Activated CD4-positive, alpha-beta T cell treated with anti-CD3 and anti-CD28 coated beads, Interleukin-2, amount 50 U/mL, for 16 hours (primary cell): ENCODE measurements at regions not wholly inside any gene's neighbourhood (a gene's known extent, or its start where the extent isn't known, plus 50 kb on each side); places are given as distances from the start of the nearest gene placed in this dataset.
"Not testable (repeated sequence)": the region's sequence is repeated elsewhere in the genome, so short reads cannot be mapped to it uniquely, and the experiment has no call there.

Experiments
- DNase-seq: peaks from one replicate; pipeline ENCODE4 v3.0.0-alpha.2; 2020

DNA sequence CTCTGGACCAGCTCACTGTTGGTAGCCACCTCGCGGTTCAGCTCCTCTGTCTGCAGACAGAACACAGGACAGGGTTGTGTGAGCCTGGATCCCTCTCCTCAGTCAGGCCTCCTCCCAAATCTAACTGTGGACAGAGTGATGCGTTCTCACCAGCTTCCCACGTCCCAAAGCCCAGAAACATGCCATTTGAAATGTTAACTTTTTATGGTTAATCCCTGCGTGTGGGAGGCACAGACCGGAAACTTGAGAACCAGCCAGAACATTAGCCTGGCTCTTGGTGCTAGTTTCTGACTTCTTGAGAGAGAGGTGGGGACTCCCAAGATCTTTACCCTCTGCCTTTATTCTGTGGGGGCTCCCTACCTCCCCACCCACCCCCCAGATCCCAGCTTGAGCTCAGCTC lies 129.6 kb downstream of the TNFRSF13B start:
- not testable (repeated sequence) for DNase-seq

DNA sequence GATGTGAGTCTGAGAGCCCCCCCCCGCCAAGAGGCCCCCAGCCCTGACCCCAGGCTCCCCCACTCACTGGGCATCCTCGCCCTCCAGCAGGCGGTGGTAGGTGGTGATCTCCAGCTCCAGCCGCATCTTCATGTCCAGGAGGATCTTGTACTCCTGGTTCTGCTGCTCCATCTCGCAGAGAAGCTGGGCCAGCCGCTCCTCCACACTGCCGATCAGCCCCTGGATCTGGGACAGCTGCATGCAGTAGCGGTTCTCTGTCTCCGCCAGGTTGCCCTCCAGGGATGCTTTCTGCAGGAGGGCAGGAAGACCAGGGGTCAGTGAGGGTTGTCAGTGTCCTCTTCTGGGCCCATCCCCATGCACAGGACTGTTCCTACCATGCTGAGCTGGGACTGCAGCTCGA lies 130.0 kb downstream of the TNFRSF13B start:
- not testable (repeated sequence) for DNase-seq

DNA sequence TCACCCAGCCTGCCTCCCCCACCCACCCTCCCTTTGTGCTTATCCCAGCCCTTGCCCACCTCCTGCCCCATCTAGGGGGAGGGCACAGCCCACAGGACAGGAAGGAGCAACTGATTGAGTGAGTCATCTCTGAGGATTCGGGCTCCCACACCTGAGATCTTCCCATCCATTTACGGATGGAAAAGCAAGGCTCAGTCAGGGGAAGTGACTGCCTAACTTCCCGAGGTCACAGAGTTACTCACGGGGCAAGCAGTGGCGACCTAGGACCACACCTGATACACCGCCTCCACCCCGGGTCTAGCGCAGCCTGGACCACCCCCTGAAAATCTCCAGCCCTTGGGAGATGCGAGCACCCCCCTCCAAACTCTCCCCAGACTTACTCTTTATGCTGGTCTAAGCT lies 131.7 kb downstream of the TNFRSF13B start:
- DNase-seq = not testable (repeated sequence)

DNA sequence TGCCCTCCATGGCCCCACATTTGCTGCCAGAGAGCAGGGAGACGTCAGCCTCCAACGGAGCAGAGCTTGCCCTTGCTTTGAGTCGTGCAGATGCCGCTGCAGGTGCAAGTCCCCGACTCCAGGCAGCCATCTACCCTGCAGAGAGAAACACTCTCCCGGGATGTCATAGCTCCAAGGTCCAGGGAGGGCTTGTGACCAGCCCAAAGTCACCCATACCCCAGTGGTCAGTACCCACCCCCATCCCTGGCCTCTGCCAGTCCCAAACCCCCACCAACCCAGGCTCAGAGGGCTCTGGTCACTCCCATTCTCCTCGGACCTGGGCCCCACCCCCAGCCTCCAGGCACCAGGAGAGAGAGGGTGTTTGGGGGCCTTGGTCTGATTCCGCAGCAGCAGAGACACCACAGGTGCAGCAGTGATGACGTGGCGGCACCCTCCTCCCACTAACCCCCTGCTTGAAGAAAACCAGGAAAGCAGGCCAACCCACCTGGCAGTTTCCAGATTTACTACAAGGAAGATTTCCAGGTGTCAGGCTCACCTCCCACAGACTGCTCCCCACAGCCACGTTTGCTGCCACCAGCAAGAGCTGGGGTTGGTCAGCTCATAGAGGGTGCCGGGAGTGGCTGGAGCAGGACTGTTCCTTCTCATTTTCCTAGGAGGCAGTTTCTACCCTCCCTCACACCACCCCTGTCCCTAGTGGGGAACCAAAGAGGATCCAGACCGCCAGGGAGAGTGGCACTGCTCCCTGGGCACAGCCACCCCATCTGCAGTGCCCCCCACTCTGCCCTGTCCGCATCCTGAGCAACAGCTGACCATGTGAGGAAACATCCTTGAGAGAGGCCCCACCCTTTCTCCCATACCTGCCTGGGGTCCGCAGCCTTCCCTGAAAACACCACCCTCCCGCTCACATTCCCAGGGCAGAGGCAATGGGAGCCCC lies 132.4 kb downstream of the TNFRSF13B start:
- DNase-seq = not testable (repeated sequence)

DNA sequence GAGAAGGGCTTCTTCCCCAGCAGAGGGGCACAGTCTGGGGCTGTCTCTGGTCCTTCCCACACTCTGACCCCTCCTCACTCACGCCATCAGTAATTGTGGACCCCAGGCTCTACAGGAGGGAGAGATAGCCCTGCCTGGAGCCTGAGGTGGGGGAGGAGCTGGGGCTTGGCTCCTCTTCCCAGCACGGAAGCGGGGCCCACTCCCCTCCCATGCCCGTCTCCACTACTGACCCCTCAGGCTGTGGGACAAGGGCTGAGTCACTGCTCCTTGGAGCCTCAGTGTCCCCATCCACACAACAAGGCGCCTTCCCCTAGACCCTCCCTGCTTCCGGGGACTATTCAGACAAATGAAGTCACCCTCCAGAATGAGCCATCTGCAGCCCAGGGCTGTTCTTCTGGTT lies 133.1 kb downstream of the TNFRSF13B start:
- not testable (repeated sequence) for DNase-seq

DNA sequence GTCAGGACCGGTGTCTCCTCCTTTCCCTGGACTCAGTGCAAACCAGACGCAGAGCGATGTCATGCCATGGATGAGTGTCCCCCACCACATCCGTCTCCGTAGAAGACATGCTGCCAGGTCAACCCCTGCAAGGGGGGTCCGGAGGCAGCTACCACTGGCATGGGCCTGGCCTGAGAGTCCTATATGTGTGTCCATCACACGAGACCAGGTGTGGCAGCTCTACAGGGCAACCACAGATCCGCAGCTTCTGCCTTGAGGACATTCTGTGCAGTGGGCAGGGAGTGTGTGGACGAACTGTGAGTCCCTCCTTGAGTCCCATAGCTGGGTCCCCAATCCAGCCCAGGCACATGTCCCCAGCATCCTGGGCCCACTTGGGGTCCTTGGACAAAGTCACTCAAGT lies 133.6 kb downstream of the TNFRSF13B start:
- DNase-seq = not testable (repeated sequence)

DNA sequence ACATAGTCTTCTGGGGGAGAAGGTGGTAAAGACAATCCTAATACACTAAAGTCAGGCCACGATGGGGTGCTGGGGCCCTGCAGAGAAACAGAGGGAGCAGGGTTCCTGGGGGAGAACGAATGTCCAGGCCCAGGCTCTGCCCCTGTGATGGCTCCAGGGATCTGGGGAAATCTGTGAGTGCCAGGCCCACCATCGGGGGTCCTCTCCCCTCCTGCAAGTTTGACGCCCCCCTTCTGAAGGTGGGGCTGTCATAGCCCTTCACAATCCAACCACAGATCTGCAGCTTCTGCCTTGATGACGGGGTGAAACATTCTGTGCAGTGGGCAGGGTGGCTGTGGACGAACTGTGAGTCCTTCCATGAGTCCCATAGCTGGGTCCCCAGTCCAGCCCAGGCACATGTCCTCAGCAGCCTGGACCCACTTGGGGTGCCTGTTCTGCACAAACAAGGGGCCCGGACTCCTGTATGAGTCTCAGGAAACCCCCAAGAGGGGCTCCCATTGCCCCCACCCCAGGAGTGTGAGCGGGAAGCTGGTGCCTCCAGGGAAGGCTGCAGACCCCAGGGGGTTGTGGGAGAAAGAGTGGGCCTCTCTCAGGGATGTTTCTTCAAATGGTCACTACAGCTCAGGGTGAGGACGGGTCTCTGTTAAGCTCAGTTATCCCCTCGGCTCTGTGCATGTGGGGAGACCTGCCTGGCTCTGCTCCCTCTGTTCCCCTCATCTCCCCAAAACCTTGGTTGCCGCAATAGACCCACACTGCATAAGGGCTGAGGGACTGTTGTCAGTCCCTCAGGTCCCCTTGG lies 134.3 kb downstream of the TNFRSF13B start:
- not testable (repeated sequence) for DNase-seq

DNA sequence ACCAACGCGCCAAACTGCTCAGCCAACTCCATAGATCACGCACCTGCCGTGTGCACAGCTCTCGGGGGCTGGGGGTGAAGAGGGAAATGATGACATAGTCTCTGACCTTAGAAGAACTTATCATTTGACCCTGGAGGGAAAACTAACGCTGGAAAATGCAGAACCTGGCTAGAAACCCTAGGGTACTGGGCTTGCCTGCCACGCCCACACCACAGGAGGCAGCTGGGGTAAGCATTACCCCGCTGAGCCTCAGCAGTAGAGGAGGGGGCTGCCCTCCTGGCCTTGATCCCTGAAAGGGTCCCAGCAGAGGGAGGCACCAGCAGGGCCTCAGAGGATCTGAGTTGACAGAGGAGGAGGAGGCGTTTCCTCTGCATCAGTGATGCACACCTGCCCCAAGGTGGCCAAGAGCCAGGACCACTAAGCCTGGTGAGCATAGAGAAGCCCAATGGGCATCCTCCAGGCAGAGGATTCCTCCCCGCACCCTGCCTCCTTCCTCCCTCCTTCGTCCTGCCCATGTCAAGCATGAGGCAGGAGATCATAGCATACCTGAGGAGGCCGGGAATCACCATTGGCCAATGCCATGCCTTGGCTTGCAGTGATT lies 135.5 kb downstream of the TNFRSF13B start:
- DNase-seq = not testable (repeated sequence)

DNA sequence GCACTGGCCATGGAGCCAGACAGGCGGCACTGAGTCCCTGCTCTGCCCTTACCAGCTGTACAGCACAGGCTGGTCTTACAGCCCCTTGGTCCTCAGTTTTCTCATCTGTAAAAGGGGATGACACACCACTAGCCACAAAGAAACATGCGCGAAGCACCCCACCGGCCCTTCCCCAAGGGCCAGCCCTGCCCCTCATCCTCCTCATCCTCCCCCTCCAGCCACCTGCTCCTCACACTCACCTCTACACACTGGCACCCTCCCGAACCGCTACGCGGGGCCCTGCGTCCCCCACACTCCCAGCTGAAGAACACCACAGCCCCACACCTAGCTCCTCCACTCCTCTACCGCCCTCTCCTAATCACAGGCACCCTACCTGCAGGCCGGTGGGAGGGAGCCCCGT lies 138.4 kb downstream of the TNFRSF13B start:
- DNase-seq = not testable (repeated sequence)

DNA sequence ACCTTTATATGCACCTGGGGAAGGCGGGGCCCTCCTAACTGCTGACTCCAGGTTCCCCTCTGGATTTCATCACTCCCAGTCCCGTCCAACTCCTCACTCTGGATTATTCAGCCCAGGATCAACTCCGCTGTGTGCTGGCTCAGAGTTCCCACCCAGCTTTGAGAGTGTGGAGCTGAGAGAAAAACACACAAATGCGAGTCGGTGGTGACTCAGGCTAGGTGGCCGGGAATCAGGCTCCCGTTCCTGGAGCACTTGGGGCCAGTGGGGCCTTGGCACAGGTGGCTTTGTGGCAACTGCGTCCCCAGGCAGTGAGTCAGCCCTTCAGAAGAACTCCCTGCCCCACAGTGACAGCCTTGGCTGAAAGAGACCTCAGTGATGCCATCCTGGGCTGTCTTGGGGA lies 139.1 kb downstream of the TNFRSF13B start:
- not testable (repeated sequence) for DNase-seq

DNA sequence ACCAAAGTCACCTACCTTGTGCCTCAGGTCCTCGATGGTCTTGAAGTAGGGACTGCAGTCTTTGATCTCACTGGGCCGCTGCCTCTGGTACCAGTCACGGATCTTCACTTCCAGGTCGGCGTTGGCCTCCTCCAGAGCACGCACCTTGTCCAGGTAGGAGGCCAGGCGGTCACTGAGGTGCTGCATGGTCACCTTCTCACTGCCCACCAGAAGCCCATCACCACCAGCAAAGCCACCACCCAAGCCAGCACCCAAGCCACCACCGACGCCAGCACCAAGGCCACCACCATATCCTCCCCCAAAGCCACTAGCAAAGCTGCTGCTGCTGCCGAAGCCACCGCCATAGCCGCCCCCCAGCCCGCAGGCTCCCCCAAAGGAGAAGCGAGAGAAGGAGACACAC lies 139.7 kb downstream of the TNFRSF13B start:
- DNase-seq = not testable (repeated sequence)

DNA sequence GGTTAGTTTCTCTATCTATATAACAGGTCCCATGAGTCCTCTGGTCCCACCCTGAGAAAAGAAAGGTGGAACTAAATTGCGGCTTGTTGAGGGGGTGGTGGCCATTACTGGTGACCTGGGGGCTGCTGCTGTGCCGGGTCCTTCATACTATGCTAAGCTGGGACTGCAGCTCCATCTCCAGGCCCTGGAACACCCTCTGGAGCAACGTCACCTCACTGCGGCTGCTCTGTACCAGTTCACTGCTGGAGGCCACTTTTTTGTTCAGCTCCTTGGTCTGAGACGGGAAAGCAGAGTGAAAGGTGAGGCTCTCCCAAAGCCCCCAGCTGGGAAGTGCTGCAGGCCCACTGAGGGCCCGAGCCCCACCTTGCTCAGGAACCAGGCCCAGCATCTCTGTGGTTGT lies 140.7 kb downstream of the CCDC144A start:
- not testable (repeated sequence) for DNase-seq

DNA sequence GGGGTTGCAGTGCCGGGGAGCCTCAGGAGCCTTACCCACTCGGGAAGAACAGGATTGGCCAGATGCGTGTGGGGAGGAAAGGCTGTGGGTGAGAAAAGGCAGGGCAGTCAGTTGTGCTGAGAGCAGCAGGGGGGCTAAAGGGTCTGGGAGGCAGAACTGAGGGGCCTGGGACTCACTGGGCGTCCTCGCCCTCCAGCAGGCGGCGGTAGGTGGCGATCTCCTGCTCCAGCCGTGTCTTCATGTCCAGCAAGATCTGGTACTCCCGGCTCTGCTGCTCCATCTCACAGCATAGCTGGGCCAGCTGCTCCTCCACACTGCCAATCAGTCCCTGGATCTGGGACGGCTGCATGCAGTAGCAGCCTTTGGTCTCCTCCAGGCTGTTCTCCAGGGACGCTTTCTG lies 140.2 kb downstream of the CCDC144A start:
- not testable (repeated sequence) for DNase-seq
